Mucosa of descending colon (tissue), 3 donors: ENCODE measurements at regions not wholly inside any gene's neighbourhood (a gene's known extent, or its start where the extent isn't known, plus 50 kb on each side); places are given as distances from the start of the nearest gene placed in this dataset.

Experiments
- ATAC-seq: fragments of 200-7000 bp; cut with Tn5 transposase; one replicate; pipeline ENCODE4 v1.9.1; 2020; ENCODE audit warnings: mild to moderate bottlenecking, moderate library complexity
- DNase-seq, 3 donors: peaks; one replicate each; pipeline ENCODE4 v3.0.0-alpha.2; 2020
- H3K36me3 ChIP-seq: fragments of 200-600 bp; one replicate; pipeline ENCODE4 v1.8.0; 2021; ENCODE audit warnings: low read depth, mild to moderate bottlenecking
- H3K4me1 ChIP-seq: fragments of 200-600 bp; one replicate; pipeline ENCODE4 v1.8.0; 2021; ENCODE audit warnings: low read depth, mild to moderate bottlenecking
- H3K4me3 ChIP-seq: fragments of 200-600 bp; one replicate; pipeline ENCODE4 v1.8.0; 2021; ENCODE audit warnings: mild to moderate bottlenecking
- H3K9me3 ChIP-seq: fragments of 200-600 bp; one replicate; pipeline ENCODE4 v1.8.0; 2021; ENCODE audit warnings: mild to moderate bottlenecking
- intact Hi-C, 2 donors: fragments of 100-400 bp; cut with DNase I in 1 of 2; cut with micrococcal nuclease in 1 of 2; formaldehyde crosslinking; loops; one replicate each; pipeline versions ENCODE4 v1.11.0 to v1.11.1; 2022; cut with DNase I, micrococcal nuclease
- TF ChIP-seq, protein P1 (sequence below): fragments of 200-600 bp; IDR thresholded peaks from one replicate; pipeline ENCODE4 v1.8.0; 2022; ENCODE audit warnings: antibody characterized with exemption, mild to moderate bottlenecking
- donor health status: DM: no; HTN: no; CAD: no; lungs with moderate emphysema.
- donor health status: DM: no; HTN: no; CAD: no.
- donor health status: DM: no; HTN: yes; CAD: no.

DNA sequence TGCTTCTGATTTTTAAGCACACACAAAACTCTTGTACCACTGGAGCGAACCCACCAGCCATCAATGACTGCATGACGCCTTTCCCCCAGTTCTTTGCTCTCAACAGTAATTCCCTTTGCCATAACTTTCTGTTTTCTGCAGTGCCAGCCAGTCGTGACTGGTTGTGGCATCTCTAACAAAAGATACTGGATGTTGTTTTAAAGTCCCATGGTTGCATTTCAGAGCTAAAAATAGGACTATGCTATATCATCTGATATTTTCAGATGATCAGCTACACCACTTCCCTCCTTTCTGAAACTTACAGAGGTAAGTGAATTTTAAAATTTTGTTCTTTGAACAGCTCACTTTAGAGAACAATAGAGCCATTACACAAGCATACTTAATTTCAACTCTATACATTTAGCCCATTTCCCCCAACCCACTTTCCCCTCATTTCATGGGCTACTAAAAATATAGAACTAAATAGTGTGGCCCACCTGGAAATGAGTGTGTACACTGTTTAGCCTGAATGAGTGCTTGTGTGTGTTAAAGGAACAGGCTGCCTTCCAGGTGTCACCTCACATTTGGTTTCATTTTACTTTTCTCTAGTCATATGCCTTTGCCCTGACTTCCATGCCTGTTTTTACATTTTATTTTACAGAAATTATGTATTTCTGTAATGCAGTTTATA, 136.9 kb upstream of the ZC3H12C start:
- H3K4me3 ChIP-seq, result no peak overlapping the region
- no peaks in the 10 kb centered on the region for H3K4me1 ChIP-seq
- H3K36me3 ChIP-seq, result no peaks in the 10 kb centered on the region
- DNase-seq, result no peak
- ATAC-seq, result no peak
- TF ChIP-seq, protein P1, sequence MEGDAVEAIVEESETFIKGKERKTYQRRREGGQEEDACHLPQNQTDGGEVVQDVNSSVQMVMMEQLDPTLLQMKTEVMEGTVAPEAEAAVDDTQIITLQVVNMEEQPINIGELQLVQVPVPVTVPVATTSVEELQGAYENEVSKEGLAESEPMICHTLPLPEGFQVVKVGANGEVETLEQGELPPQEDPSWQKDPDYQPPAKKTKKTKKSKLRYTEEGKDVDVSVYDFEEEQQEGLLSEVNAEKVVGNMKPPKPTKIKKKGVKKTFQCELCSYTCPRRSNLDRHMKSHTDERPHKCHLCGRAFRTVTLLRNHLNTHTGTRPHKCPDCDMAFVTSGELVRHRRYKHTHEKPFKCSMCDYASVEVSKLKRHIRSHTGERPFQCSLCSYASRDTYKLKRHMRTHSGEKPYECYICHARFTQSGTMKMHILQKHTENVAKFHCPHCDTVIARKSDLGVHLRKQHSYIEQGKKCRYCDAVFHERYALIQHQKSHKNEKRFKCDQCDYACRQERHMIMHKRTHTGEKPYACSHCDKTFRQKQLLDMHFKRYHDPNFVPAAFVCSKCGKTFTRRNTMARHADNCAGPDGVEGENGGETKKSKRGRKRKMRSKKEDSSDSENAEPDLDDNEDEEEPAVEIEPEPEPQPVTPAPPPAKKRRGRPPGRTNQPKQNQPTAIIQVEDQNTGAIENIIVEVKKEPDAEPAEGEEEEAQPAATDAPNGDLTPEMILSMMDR, result no peak
- no peaks in the 10 kb centered on the region for H3K9me3 ChIP-seq
- intact Hi-C loops, result no loop called here

DNA sequence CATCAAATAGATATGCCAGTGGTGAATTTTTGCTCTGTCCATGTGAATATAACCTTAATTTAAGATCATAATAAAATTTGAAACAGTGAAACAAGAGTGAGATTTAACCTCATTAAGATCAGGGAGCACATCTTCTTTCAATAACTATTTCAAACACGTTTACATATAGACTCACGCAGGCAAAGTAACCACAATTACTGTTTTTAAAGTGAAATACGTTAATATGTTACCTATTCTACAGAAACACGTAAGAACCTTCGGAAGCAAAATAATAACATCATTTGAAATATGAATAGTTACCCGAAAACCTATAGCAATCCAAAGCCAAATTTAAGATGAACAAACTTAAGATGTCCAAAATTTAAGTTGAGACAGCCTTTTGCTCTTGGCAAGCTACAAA, 136.2 kb upstream of the ZC3H12C start:
- DNase-seq, result no peak
- intact Hi-C loops, result no loop called here
- no peak for ATAC-seq

DNA sequence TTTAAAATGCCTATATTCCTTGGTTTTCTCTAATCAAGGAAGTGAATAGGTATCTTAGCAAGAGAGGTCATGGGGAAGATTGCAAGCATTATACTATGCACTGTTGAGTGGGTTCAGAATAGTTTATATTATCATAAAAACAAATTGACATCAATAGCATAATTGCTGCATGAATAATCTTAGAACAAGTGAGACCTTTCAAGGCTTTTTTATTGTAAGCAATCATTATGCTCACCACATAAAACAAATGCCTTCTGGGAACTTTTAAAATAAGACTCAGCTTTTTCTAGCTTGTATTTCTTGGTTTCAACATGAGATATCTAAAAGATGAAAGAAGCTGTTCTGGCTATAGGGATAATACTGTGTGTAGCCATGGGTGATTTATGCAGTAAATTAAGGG, 135.6 kb upstream of the ZC3H12C start:
- intact Hi-C loops, result no loop called here
- ATAC-seq (no peak), DNase-seq (no peak)
- H3K36me3 ChIP-seq, result no peaks in the 10 kb centered on the region
- TF ChIP-seq, protein P1, result no peak
- no peaks in the 10 kb centered on the region for H3K4me1 ChIP-seq
- no peaks in the 10 kb centered on the region for H3K9me3 ChIP-seq
- no peak overlapping the region for H3K4me3 ChIP-seq

More for the DNA sequence above, 136.2 kb upstream of the ZC3H12C start:
- Histone ChIP-seq H3K9me3 (no peaks in the 10 kb centered on the region), H3K4me3 (no peak overlapping the region), H3K4me1 (no peaks in the 10 kb centered on the region), H3K36me3 (no peaks in the 10 kb centered on the region)
- TF ChIP-seq, protein P1, result no peak

DNA sequence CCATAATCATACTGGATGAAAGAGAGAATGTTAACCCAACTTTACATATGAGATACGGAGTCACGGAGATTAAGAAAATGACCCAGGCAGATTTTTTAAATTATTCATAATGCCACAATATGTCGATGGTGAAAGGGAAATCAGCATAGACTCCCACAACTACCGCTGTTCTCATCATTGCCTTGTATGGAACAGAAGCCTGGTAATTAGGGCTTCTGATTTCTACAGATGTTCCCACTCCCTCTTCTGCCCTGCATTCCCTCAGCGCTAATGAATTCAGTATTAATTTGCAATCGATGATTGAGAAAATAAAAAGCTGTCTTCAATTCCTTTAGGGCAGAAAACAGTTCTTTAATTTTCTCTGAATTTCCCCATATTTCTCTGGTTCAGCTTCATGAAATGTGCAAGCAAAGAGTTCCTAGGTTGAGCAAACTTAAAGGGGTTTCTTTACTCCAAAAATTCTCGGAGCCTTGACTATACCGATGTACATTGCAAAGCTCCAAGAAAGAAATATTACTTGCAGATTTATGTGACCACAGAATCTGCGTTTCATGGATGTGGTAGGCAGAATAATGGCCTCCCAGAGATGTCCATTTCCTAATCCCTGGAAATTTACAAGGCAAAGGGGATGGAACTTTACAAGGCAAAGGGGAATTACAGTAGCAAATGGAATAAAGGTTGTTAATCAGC, 134.9 kb upstream of the ZC3H12C start:
- Histone ChIP-seq H3K9me3 (no peaks in the 10 kb centered on the region), H3K36me3 (no peaks in the 10 kb centered on the region), H3K4me1 (no peaks in the 10 kb centered on the region), H3K4me3 (no peak overlapping the region)
- intact Hi-C loops, result no loop called here
- ATAC-seq, result no peak
- TF ChIP-seq, protein P1, result no peak
- no peak for DNase-seq

DNA sequence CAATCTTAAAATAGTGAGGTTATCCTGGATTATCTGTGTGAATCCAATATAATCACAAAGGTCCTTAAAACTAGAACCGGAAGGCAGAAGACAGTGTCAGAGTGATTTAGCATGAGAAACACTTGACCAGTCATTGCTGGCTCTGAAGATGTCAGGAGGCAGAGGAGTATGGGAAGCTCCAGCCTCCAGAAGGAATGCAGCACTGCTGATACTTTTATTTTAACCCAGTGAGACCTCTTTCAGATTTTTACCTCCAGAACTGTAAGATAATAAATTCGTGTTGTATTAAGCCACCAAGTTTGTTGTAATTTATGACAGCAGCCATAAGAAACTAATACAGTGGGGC, 134.4 kb upstream of the ZC3H12C start:
- DNase-seq, result no peak
- intact Hi-C loops, result no loop called here
- H3K36me3 ChIP-seq, result no peaks in the 10 kb centered on the region
- no peak for ATAC-seq
- H3K4me3 ChIP-seq, result no peak overlapping the region
- H3K9me3 ChIP-seq, result no peaks in the 10 kb centered on the region
- no peaks in the 10 kb centered on the region for H3K4me1 ChIP-seq
- TF ChIP-seq, protein P1, result no peak
